ENCODE measurements at regions not wholly inside any gene's neighbourhood (a gene's known extent, or its start where the extent isn't known, plus 50 kb on each side); places are given as distances from the start of the nearest gene placed in this dataset.
A peak's percentile ranks its signal among the peaks of the same experiment; 100 is the strongest.

DNA sequence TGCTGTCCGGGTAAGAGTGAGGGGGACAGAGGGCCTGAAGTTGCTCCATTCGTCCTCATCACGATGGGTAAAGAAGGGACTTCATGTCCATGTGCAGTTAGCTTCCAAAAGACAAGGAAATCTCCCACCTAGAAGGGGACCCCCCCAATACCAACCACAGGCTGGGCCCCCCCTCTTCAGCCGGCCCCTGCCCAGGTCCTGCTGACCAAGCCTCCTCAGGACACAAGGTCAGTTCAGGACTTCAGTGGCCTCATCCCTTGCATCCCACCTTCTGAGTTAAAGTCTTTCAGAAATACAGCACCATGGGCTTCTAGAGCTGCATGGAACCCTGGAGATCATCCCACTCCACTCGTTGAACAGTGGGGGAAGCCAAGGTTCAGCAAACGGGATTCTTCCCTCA lies 115.4 kb upstream of the ERG start:
- no peak for DNase-seq (ENCODE audit: extremely low read depth in 1 of 2, low read depth in 1 of 2)

GRCh38 chr21:38614558-38614957 lies 116.3 kb upstream of the ERG start:
- no peak for DNase-seq (ENCODE audit: extremely low read depth in 1 of 2, low read depth in 1 of 2)

- DNase-seq (ENCODE audit: extremely low read depth in 1 of 2, low read depth in 1 of 2), result no peak
Observed at GRCh38 chr21:38619480-38619879, 121.2 kb upstream of the ERG start.

- no peak for DNase-seq (ENCODE audit: extremely low read depth in 1 of 2, low read depth in 1 of 2)
Observed at GRCh38 chr21:38619992-38620479, 121.8 kb upstream of the ERG start.

GRCh38 chr21:38621132-38621531 lies 122.9 kb upstream of the ERG start:
- DNase-seq (ENCODE audit: extremely low read depth in 1 of 2, low read depth in 1 of 2), result no peak

DNA sequence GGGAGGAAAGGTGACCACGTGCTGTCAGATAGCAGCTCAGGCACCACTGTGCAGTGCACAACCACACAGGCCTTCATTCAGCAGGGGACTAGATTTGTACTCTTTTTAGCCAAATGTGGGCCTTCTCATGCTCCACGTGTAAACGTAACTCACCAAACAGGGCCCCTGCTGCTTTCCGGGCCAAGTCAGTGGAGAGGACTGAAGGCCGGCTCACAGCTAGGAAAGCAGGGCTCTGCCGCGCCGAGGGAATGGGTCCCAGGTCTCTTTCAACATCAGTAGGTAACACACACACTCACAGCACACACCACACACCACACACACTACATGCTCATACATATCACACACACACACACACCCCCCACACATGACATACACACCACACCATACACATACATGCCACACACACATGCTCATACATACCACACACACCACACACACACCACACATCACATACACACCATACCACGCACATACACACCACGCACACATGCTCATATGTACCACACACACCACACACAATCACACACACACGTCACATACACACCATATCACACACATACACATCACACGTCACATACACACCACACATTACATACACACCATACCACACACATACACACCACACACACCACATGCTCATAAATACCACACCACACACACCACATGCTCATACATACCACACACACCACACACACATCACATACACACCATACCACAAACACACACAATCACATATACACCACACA lies 124.0 kb upstream of the ERG start:
- no peak for DNase-seq (ENCODE audit: extremely low read depth in 1 of 2, low read depth in 1 of 2)

DNA sequence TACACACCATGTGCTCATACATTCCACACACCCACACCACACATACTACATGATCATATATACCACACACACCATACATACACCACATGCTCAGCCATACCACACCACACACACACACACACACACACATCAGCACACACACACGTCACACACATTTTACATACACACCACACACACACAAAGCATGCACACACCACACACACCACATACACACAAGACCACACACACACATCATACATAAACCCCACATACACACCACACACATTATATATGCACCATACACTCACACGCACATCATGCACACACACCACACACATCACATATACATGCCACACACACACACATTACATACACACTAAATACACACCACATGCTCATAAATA lies 124.5 kb upstream of the ERG start:
- DNase-seq (ENCODE audit: extremely low read depth in 1 of 2, low read depth in 1 of 2), result no peak

- no peak for DNase-seq (ENCODE audit: extremely low read depth in 1 of 2, low read depth in 1 of 2)
Observed at GRCh38 chr21:38623552-38623951, 125.3 kb upstream of the ERG start.

GRCh38 chr21:38625000-38625399 lies 126.7 kb upstream of the ERG start:
- DNase-seq (ENCODE audit: extremely low read depth in 1 of 2, low read depth in 1 of 2), result no peak

DNA sequence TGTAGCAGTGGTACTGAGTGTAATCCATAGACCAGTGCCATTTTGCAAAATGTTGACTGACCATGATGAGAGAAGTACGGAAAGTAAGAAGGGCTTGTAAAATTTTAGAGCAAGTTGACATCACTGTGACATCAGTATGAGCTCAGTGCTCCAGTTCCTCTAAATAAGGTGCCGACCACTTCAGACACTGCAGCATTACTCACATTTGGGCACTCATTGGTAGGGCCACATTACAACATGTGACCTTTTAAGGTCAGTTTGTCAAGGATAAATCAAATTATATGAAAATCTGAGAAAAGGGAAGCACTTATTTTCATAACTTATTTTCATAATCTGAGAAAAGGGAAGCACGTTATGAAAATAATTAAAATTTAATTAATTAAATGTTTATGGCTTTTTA lies 128.0 kb upstream of the ERG start:
- DNase-seq (ENCODE audit: extremely low read depth in 1 of 2, low read depth in 1 of 2), result no peak

DNA sequence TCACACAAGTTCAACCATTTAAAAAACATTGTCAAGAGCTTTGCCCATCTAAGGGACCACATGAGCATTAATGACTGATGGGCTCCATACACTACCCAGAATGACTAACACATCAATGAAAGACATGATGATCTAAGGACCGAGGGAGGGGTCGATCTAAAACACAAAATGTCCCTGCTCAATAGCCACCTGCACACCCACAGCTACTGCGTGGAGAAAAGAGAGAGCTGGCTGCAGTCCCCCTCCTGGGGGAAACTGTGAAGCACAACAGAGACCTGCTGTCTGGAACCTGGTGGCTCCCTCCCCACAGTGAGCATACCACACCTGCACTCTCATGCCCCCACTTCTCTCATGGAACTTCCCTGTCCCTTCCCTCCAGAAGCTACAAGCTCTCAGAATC lies 130.1 kb upstream of the ERG start:
- no peak for DNase-seq (ENCODE audit: extremely low read depth in 1 of 2, low read depth in 1 of 2)

DNA sequence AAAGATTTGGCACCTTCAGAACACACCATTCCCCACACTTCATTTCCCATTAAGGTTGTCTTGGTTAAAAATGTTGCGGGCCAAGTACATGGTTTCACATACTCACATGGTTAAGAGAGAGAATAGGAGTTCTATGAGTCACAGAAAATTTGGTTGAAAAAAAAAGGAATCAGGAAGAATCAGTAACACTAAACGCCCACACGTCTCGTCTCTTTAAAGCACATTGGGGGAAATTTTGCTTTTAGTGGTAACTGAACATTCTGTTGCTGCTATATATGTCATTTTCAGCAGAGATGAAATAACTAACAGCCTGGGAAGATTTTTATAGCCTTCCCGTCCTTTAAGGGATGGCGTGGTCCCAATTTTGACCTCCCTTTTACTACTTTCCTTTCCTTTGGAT lies 132.9 kb upstream of the ERG start:
- DNase-seq (ENCODE audit: extremely low read depth in 1 of 2, low read depth in 1 of 2), result no peak

GRCh38 chr21:38631676-38632075 lies 133.4 kb upstream of the ERG start:
- no peak for DNase-seq (ENCODE audit: extremely low read depth in 1 of 2, low read depth in 1 of 2)

DNA sequence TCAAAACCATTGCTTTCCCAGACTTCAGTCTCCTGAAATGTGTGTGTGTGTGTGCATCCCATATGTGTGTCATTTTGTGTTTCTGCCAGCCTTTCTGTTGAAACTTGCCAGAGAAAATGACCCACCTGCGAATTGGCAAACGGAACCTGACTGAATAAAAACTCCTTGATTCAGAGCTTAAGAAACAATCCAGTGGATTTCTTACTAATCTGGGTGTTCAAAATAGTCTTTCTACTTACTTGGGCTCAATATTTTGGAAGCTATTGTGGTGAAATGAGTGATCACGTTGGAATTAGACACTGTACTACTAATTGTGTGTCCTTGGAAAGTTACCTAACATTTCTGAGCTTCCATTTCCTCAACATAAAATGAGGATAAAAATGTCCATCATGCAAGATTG lies 138.9 kb upstream of the ERG start:
- no peak for DNase-seq (ENCODE audit: extremely low read depth in 1 of 2, low read depth in 1 of 2)

DNA sequence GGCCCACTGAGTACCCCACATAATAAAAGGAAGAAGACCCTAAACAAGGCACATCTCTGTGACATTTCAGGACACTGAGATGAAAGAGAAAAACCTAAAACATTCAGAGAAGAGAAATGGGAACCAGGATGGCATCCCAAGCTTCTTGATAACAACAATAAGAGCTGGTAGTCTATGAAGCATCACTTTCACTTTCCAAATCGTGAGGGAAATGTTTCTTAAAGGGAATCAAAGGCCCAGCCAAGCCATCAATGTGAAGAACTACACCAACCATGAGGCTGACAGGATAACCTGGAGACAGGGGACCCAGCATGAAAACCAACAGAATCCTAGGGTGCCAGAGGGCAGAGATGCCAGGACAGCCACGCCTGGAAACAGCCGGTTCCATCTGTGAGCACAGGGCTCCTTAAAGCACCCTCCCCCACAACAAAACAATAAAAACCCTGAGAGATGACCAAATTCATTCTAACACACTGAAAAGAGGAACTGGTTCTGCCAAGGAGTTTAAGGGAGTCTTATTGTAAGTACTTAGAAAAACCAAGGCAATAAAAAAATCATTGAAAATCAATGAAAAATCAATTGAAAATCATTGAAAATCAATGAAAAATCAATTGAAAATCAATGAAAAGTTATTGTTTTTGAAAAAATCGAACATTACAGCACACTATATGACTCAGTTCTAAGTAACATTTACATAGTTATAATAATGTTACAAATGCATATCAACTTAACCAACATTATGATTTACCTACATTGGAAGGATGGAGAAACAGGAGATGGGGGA lies 141.5 kb upstream of the ERG start:
- DNase-seq (ENCODE audit: extremely low read depth in 1 of 2, low read depth in 1 of 2), result no peak

DNA sequence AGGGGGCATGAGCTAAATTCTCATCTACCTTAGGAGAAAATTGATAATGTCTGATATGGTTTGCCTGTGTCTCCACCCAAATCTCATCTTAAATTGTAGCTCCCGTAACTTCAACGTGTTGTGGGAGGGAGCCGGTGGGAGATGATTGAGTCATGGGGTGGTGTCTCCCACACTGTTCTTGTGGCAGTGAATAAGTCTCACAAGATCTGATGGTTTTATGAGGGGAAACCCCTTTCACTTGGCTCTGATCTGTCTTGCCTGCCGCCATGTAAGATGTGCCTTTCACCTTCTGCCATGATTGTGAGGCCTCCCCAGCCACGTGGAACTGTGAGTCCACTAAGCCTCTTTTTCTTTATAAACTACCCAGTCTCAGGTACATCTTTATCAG lies 142.1 kb upstream of the ERG start:
- peak in 1 of 2 donors; percentile 8 for DNase-seq (ENCODE audit: extremely low read depth in 1 of 2, low read depth in 1 of 2)

- no peak for DNase-seq (ENCODE audit: extremely low read depth in 1 of 2, low read depth in 1 of 2)
Observed at GRCh38 chr21:38643404-38644023, 145.2 kb upstream of the ERG start.

DNA sequence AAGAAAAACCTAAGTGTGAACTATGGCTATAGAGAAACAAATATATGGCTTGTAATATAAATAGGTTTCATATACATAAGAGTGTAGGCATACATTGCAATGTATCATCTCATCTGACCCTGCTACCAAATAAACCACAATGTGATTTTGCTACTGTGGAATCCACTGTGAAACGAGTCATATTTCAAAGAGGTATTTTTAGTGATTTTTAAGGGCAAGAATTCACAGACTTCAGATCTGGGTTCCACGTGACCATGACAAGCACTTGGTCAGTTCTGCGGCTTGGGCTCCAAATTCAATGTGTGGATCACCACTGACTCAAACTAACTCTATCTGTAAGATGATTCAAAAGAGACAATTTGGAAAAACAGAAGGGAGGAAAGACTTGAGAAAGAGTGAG lies 147.0 kb upstream of the ERG start:
- no peak for DNase-seq (ENCODE audit: extremely low read depth in 1 of 2, low read depth in 1 of 2)

DNA sequence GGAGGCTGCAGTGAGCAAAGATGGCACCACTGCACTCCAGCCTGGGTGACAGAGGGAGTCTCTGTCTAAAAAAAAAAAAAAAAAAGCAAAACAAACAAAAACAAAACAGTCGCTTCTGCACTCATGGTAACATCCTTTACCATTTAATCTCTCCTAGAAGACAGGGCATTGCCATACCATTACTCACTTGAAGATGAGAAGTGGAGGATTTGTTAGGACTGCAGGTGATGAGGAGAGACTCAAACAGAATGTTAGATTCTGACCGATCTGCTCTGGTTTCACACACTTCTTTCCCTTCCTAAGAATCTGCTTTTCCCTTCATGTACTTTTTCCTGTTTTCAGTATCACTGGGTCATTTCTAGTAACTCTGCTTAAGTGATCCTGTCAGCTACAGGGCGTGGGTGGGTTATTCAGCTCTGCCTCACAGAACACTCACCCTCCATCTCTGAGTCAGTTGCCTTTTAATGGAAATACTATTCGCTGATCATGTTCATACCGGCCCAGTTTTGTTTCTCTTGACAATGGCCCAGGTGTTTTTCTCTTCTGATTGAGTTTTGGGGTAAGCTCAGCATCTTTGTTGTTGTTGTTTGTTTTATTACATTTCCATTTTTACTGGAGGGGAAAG lies 148.0 kb upstream of the ERG start:
- peak in 1 of 2 donors; percentile 47 for DNase-seq (ENCODE audit: extremely low read depth in 1 of 2, low read depth in 1 of 2)

DNA sequence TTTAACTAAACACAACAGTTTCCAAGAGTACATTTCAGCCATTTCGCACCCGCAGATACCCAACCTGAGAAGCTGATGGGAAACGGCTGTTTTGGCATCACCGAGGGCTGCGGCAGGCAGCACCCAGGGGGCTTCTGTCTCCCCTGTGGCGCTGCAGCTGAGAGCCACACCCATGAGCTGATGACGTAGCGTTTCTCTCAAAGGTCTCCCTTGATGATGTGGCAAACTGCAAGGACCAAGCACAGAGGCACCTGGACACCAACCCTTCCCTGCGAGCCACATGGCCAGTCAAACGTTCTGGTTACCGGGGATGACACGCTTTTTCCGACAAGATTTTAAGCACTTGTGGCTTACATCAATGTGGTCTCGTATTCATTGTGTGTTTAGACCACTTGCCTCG lies 150.8 kb upstream of the ERG start:
- no peak for DNase-seq (ENCODE audit: extremely low read depth in 1 of 2, low read depth in 1 of 2)

DNA sequence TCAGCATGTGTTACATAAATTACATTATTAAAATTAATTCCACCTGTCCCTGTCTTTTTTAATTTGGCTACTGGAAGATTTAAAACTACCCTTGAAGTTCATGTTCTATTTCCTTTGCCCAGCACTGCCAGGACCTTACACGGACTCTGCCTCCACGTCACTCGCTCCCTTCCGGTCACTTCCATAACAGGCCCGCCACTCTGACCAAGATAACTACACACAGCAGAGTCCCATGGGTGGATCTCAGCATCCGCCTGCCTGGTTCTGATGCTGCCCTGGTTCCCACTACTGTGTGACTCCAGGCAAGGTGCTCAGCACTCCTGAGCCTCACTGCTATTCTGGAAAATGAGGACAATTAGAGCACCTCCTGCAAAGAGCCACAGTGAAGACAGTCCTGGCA lies 153.3 kb upstream of the ERG start:
- no peak for DNase-seq (ENCODE audit: extremely low read depth in 1 of 2, low read depth in 1 of 2)

DNA sequence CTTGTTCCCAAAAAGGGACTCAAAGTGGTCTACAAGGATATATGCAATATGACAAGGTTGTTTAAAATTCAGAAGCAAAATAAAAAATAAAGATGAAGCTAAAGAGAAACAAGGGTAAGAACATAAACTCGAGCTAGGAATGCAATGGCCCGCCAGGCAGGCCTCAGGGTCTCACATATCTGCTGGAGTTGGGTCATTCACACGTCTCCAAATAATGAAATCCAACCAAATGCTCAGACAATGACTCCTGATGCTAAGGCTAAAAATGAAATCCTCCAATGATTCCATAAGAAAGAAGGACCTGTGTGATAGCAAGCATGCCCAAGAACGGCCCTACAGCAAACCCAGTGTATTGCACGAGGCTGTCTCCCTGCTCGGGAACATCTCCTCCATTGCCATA lies 153.3 kb upstream of the ETS2 start:
- DNase-seq (ENCODE audit: extremely low read depth in 1 of 2, low read depth in 1 of 2), result no peak

Data from stimulated activated CD8-positive, alpha-beta memory T cell treated with anti-CD3 and anti-CD28 coated beads, Interleukin-7, amount 100 ng/mL, for 48 hours (primary cell).